ENCODE measurements at regions not wholly inside any gene's neighbourhood (a gene's known extent, or its start where the extent isn't known, plus 50 kb on each side); places are given as distances from the start of the nearest gene placed in this dataset.
"Not testable (repeated sequence)": the region's sequence is repeated elsewhere in the genome, so short reads cannot be mapped to it uniquely, and the experiment has no call there.

- ATAC-seq (ENCODE audit: low read depth in 2 of 2), result no peak
- no peaks in the 10 kb centered on the region for H3K36me3 Mint-ChIP-seq
These were observed 327.2 kb downstream of the LMO7 start for GRCh38 chr13:75963302-75963701.

GRCh38 chr13:75961911-75962310 lies 325.8 kb downstream of the LMO7 start:
- H3K4me1 ChIP-seq (ENCODE audit: control insufficient read depth, insufficient read depth, low read length, poor library complexity, severe bottlenecking), result no peaks in the 10 kb centered on the region
- H3K27me3 ChIP-seq (ENCODE audit: control insufficient read depth, insufficient read depth, low read length), result no peaks in the 10 kb centered on the region
- H3K27ac ChIP-seq (ENCODE audit: insufficient read depth, low read length, poor library complexity, severe bottlenecking), result no peak overlapping the region
- Mint-ChIP-seq H3K27ac (no peak overlapping the region), H3K27me3 (peaks cover 4% of the 10 kb centered on the region), H3K4me1 (no peaks in the 10 kb centered on the region), H3K9me3 (peaks cover 0 to 2% (median 0%) of the 10 kb centered on the region in 7 donors), H3K4me3 (no peak overlapping the region), H3K36me3 (no peaks in the 10 kb centered on the region)
- no peak overlapping the region for H3K4me3 ChIP-seq (ENCODE audit: low read depth, low read length)
- ATAC-seq (ENCODE audit: low read depth in 2 of 2) (no peak), DNase-seq (no peak)
- H3K36me3 ChIP-seq (ENCODE audit: control insufficient read depth, insufficient read depth, low read length), result no peaks in the 10 kb centered on the region
- no peaks in the 10 kb centered on the region for H3K9me3 ChIP-seq (ENCODE audit: control insufficient read depth in 2 of 2, low read length in 2 of 2)

More at GRCh38 chr13:75963302-75963701, 327.2 kb downstream of the LMO7 start:
- peaks cover 4% of the 10 kb centered on the region for H3K27me3 Mint-ChIP-seq
- no peaks in the 10 kb centered on the region for H3K27me3 ChIP-seq (ENCODE audit: control insufficient read depth, insufficient read depth, low read length)
- H3K9me3 Mint-ChIP-seq, result peaks cover 0 to 2% (median 0%) of the 10 kb centered on the region in 7 donors
- no peak overlapping the region for H3K4me3 Mint-ChIP-seq
- DNase-seq, result no peak
- H3K4me1 ChIP-seq (ENCODE audit: control insufficient read depth, insufficient read depth, low read length, poor library complexity, severe bottlenecking), result no peaks in the 10 kb centered on the region
- H3K36me3 ChIP-seq (ENCODE audit: control insufficient read depth, insufficient read depth, low read length), result no peaks in the 10 kb centered on the region
- H3K27ac Mint-ChIP-seq, result no peak overlapping the region
- H3K4me1 Mint-ChIP-seq, result no peaks in the 10 kb centered on the region
- H3K4me3 ChIP-seq (ENCODE audit: low read depth, low read length), result no peak overlapping the region
- H3K9me3 ChIP-seq (ENCODE audit: control insufficient read depth in 2 of 2, low read length in 2 of 2), result no peaks in the 10 kb centered on the region
- no peak overlapping the region for H3K27ac ChIP-seq (ENCODE audit: insufficient read depth, low read length, poor library complexity, severe bottlenecking)

- no peak for DNase-seq
- H3K27me3 ChIP-seq (ENCODE audit: control insufficient read depth, insufficient read depth, low read length), result no peaks in the 10 kb centered on the region
- no peaks in the 10 kb centered on the region for H3K4me1 Mint-ChIP-seq
- H3K4me1 ChIP-seq (ENCODE audit: control insufficient read depth, insufficient read depth, low read length, poor library complexity, severe bottlenecking), result no peaks in the 10 kb centered on the region
- H3K27me3 Mint-ChIP-seq, result peaks cover 4% of the 10 kb centered on the region
- H3K36me3 Mint-ChIP-seq, result no peaks in the 10 kb centered on the region
- no peak for ATAC-seq (ENCODE audit: low read depth in 2 of 2)
- no peak overlapping the region for H3K4me3 ChIP-seq (ENCODE audit: low read depth, low read length)
- no peak overlapping the region for H3K27ac ChIP-seq (ENCODE audit: insufficient read depth, low read length, poor library complexity, severe bottlenecking)
- H3K9me3 ChIP-seq (ENCODE audit: control insufficient read depth in 2 of 2, low read length in 2 of 2), result no peaks in the 10 kb centered on the region
- no peak overlapping the region for H3K4me3 Mint-ChIP-seq
- no peak overlapping the region for H3K27ac Mint-ChIP-seq
- H3K36me3 ChIP-seq (ENCODE audit: control insufficient read depth, insufficient read depth, low read length), result no peaks in the 10 kb centered on the region
- peaks cover 0 to 2% (median 0%) of the 10 kb centered on the region in 7 donors for H3K9me3 Mint-ChIP-seq
These were observed 324.4 kb downstream of the LMO7 start for GRCh38 chr13:75960538-75960994.

- H3K27me3 Mint-ChIP-seq, result peaks cover 4% of the 10 kb centered on the region
- Histone ChIP-seq H3K27ac (ENCODE audit: insufficient read depth, low read length, poor library complexity, severe bottlenecking) (no peak overlapping the region), H3K36me3 (ENCODE audit: control insufficient read depth, insufficient read depth, low read length) (no peaks in the 10 kb centered on the region), H3K4me3 (ENCODE audit: low read depth, low read length) (no peak overlapping the region), H3K27me3 (ENCODE audit: control insufficient read depth, insufficient read depth, low read length) (no peaks in the 10 kb centered on the region), H3K4me1 (ENCODE audit: control insufficient read depth, insufficient read depth, low read length, poor library complexity, severe bottlenecking) (no peaks in the 10 kb centered on the region), H3K9me3 (ENCODE audit: control insufficient read depth in 2 of 2, low read length in 2 of 2) (no peaks in the 10 kb centered on the region)
- no peak overlapping the region for H3K27ac Mint-ChIP-seq
- H3K4me1 Mint-ChIP-seq, result no peaks in the 10 kb centered on the region
- H3K9me3 Mint-ChIP-seq, result peaks cover 0 to 3% (median 0%) of the 10 kb centered on the region in 7 donors
- no peak for DNase-seq
- ATAC-seq (ENCODE audit: low read depth in 2 of 2), result no peak
- no peak overlapping the region for H3K4me3 Mint-ChIP-seq
- H3K36me3 Mint-ChIP-seq, result no peaks in the 10 kb centered on the region
These were observed 323.8 kb downstream of the LMO7 start for GRCh38 chr13:75959861-75960481.

- H3K9me3 Mint-ChIP-seq; H3K4me3 Mint-ChIP-seq; H3K4me1 Mint-ChIP-seq; H3K27me3 ChIP-seq (ENCODE audit: control insufficient read depth, insufficient read depth, low read length); H3K27ac ChIP-seq (ENCODE audit: insufficient read depth, low read length, poor library complexity, severe bottlenecking); H3K27ac Mint-ChIP-seq; H3K36me3 ChIP-seq (ENCODE audit: control insufficient read depth, insufficient read depth, low read length); H3K4me1 ChIP-seq (ENCODE audit: control insufficient read depth, insufficient read depth, low read length, poor library complexity, severe bottlenecking); H3K9me3 ChIP-seq (ENCODE audit: control insufficient read depth in 2 of 2, low read length in 2 of 2); H3K36me3 Mint-ChIP-seq; H3K27me3 Mint-ChIP-seq; H3K4me3 ChIP-seq (ENCODE audit: low read depth, low read length); DNase-seq; ATAC-seq (ENCODE audit: low read depth in 2 of 2): not testable (repeated sequence)
These were observed 317.5 kb downstream of the LMO7 start for GRCh38 chr13:75953589-75953988.

GRCh38 chr13:75947448-75947847 lies 311.3 kb downstream of the LMO7 start:
- Mint-ChIP-seq H3K27ac (peak overlapping the region in 1 of 3 donors; percentile 72), H3K4me1 (no peaks in the 10 kb centered on the region), H3K27me3 (no peaks in the 10 kb centered on the region), H3K4me3 (no peak overlapping the region), H3K9me3 (no peaks in the 10 kb centered on the region), H3K36me3 (no peaks in the 10 kb centered on the region)
- H3K4me1 ChIP-seq (ENCODE audit: control insufficient read depth, insufficient read depth, low read length, poor library complexity, severe bottlenecking), result no peaks in the 10 kb centered on the region
- H3K4me3 ChIP-seq (ENCODE audit: low read depth, low read length), result no peak overlapping the region
- H3K27me3 ChIP-seq (ENCODE audit: control insufficient read depth, insufficient read depth, low read length), result no peaks in the 10 kb centered on the region
- ATAC-seq (ENCODE audit: low read depth in 2 of 2) (no peak), DNase-seq (no peak)
- no peaks in the 10 kb centered on the region for H3K36me3 ChIP-seq (ENCODE audit: control insufficient read depth, insufficient read depth, low read length)
- H3K27ac ChIP-seq (ENCODE audit: insufficient read depth, low read length, poor library complexity, severe bottlenecking), result no peak overlapping the region
- no peaks in the 10 kb centered on the region for H3K9me3 ChIP-seq (ENCODE audit: control insufficient read depth in 2 of 2, low read length in 2 of 2)

GRCh38 chr13:75946536-75947284 lies 310.6 kb downstream of the LMO7 start:
- Histone ChIP-seq H3K4me3 (ENCODE audit: low read depth, low read length) (no peak overlapping the region), H3K27me3 (ENCODE audit: control insufficient read depth, insufficient read depth, low read length) (no peaks in the 10 kb centered on the region), H3K36me3 (ENCODE audit: control insufficient read depth, insufficient read depth, low read length) (no peaks in the 10 kb centered on the region), H3K9me3 (ENCODE audit: control insufficient read depth in 2 of 2, low read length in 2 of 2) (no peaks in the 10 kb centered on the region), H3K27ac (ENCODE audit: insufficient read depth, low read length, poor library complexity, severe bottlenecking) (no peak overlapping the region), H3K4me1 (ENCODE audit: control insufficient read depth, insufficient read depth, low read length, poor library complexity, severe bottlenecking) (no peaks in the 10 kb centered on the region)
- H3K4me3 Mint-ChIP-seq, result no peak overlapping the region
- ATAC-seq (ENCODE audit: low read depth in 2 of 2), result no peak
- H3K27me3 Mint-ChIP-seq, result no peaks in the 10 kb centered on the region
- H3K9me3 Mint-ChIP-seq, result no peaks in the 10 kb centered on the region
- no peaks in the 10 kb centered on the region for H3K4me1 Mint-ChIP-seq
- DNase-seq, result no peak
- peak overlapping the region in 1 of 3 donors; percentile 72 for H3K27ac Mint-ChIP-seq
- no peaks in the 10 kb centered on the region for H3K36me3 Mint-ChIP-seq
